H1 (cell line): ENCODE measurements at regions not wholly inside any gene's neighbourhood (a gene's known extent, or its start where the extent isn't known, plus 50 kb on each side); places are given as distances from the start of the nearest gene placed in this dataset.

ENCODE experiments used
- EGR1 ChIP-seq: IDR thresholded peaks from 2 replicates; pipeline ENCODE4 v1.6.1; 2011; ENCODE audit warnings: low read depth, low read length, borderline replicate concordance
- EZH2 ChIP-seq: fragments of 200-600 bp; sonication (generic); IDR thresholded peaks from 2 replicates; pipeline ENCODE4 v1.7.1; 2012; ENCODE audit warnings: low read depth, mild to moderate bottlenecking, moderate library complexity, low read length, inconsistent platforms; ENCODE audit not compliant: severe bottlenecking
- HDAC6 ChIP-seq: IDR thresholded peaks from one replicate; pipeline ENCODE4 v1.7.1; 2012; ENCODE audit warnings: low read depth, mild to moderate bottlenecking, inconsistent platforms, low read length, moderate library complexity
- JUND ChIP-seq: IDR thresholded peaks from 2 replicates; pipeline ENCODE4 v1.6.1; 2011; ENCODE audit warnings: mild to moderate bottlenecking, improper control_type of control experiment, low read length
- POLR2A ChIP-seq, 2 experiments: IDR thresholded peaks; 1 replicate in 1 of 2; 2 replicates in 1 of 2; pipeline ENCODE4 v1.6.1; 2011; ENCODE audit warnings: low read depth in 2 of 2, low read length in 2 of 2, mild to moderate bottlenecking in 2 of 2; ENCODE audit errors: control extremely low read depth in 1 of 2
- POLR2AphosphoS5 ChIP-seq: IDR thresholded peaks from 2 replicates; pipeline ENCODE4 v1.6.1; 2011; ENCODE audit warnings: low read depth, low read length
- SIN3A ChIP-seq, 2 experiments: IDR thresholded peaks in 1 of 2; conservative IDR thresholded peaks in 1 of 2; 2 replicates each; pipeline ENCODE4 v1.6.1; 2011 to 2012; ENCODE audit warnings: low read length in 2 of 2, improper control_type of control experiment in 1 of 2, low read depth in 1 of 2, mild to moderate bottlenecking in 1 of 2
- SP4 ChIP-seq: IDR thresholded peaks from 2 replicates; pipeline ENCODE4 v1.6.1; 2012; ENCODE audit warnings: low read length, inconsistent platforms
- TAF1 ChIP-seq: IDR thresholded peaks from 2 replicates; pipeline ENCODE4 v1.6.1; 2011; ENCODE audit warnings: mild to moderate bottlenecking, low read depth, low read length
- YY1 ChIP-seq: IDR thresholded peaks from 2 replicates; pipeline ENCODE4 v1.6.1; 2011; ENCODE audit warnings: low read depth, mild to moderate bottlenecking, low read length
- ZNF274 ChIP-seq: IDR thresholded peaks from 2 replicates; pipeline ENCODE4 v1.7.0; 2012; ENCODE audit warnings: low read length, borderline replicate concordance; ENCODE audit errors: extremely low read depth
- TF ChIP-seq, protein P1 (sequence below), 3 experiments: IDR thresholded peaks; 1 replicate in 2 of 3; 2 replicates in 1 of 3; pipeline versions ENCODE4 v1.5.1 to v1.6.1; 2011; ENCODE audit warnings: low read length in 3 of 3, mild to moderate bottlenecking in 3 of 3, inconsistent platforms in 2 of 3, low read depth in 1 of 3, moderate library complexity in 1 of 3; ENCODE audit not compliant: insufficient read depth in 1 of 3; ENCODE audit errors: control extremely low read depth in 1 of 3
- TF ChIP-seq, protein P2 (sequence below): IDR thresholded peaks from 2 replicates; pipeline ENCODE4 v1.6.1; 2011; ENCODE audit warnings: low read length, improper control_type of control experiment
- TF ChIP-seq, protein P3 (sequence below): IDR thresholded peaks from 2 replicates; pipeline ENCODE4 v1.6.1; 2012; ENCODE audit warnings: inconsistent platforms

DNA sequence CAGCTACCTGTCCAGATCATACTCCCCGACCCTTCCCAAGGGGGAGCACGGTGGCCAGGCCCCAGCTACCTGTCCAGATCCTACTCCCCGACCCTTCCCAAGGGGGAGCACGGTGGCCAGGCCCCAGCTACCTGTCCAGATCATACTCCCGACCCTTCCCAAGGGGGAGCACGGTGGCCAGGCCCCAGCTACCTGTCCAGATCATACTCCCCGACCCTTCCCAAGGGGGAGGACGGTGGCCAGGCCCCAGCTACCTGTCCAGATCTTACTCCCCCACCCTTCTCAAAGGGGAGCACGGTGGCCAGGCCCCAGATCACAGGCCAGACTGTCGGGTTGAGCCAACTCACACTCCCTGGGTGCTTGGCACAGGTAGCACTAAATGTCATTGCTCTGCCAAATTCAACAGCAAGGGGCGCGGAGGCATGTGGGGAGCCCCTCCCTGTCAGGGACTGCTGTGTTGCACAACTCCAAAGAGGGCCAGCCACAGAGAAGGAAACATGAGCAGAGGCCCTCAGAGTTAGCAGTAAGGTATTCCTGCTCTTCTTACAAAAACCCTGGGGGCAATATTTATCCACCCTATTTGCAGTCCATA, 136.9 kb downstream of the OLFM1 start:
- TF ChIP-seq, protein P1, sequence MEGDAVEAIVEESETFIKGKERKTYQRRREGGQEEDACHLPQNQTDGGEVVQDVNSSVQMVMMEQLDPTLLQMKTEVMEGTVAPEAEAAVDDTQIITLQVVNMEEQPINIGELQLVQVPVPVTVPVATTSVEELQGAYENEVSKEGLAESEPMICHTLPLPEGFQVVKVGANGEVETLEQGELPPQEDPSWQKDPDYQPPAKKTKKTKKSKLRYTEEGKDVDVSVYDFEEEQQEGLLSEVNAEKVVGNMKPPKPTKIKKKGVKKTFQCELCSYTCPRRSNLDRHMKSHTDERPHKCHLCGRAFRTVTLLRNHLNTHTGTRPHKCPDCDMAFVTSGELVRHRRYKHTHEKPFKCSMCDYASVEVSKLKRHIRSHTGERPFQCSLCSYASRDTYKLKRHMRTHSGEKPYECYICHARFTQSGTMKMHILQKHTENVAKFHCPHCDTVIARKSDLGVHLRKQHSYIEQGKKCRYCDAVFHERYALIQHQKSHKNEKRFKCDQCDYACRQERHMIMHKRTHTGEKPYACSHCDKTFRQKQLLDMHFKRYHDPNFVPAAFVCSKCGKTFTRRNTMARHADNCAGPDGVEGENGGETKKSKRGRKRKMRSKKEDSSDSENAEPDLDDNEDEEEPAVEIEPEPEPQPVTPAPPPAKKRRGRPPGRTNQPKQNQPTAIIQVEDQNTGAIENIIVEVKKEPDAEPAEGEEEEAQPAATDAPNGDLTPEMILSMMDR (IDR thresholded peaks at IDR 0.05; ENCODE audit: control extremely low read depth in 1 of 3, insufficient read depth in 1 of 3, low read depth in 1 of 3, low read length in 3 of 3), result no peak
- no peak for TF ChIP-seq POLR2AphosphoS5
- TF ChIP-seq, protein P2, sequence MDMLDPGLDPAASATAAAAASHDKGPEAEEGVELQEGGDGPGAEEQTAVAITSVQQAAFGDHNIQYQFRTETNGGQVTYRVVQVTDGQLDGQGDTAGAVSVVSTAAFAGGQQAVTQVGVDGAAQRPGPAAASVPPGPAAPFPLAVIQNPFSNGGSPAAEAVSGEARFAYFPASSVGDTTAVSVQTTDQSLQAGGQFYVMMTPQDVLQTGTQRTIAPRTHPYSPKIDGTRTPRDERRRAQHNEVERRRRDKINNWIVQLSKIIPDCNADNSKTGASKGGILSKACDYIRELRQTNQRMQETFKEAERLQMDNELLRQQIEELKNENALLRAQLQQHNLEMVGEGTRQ, result no peak
- TF ChIP-seq TAF1, result no peak
- TF ChIP-seq HDAC6, result no peak
- TF ChIP-seq EGR1, result no peak
- no peak for TF ChIP-seq POLR2A (IDR thresholded peaks at IDR 0.05; ENCODE audit: control extremely low read depth in 1 of 2, low read depth in 2 of 2, low read length in 2 of 2)
- no peak for TF ChIP-seq EZH2
- no peak for TF ChIP-seq YY1
- TF ChIP-seq SP4, result no peak
- TF ChIP-seq, protein P3, sequence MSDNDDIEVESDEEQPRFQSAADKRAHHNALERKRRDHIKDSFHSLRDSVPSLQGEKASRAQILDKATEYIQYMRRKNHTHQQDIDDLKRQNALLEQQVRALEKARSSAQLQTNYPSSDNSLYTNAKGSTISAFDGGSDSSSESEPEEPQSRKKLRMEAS, result no peak
- TF ChIP-seq SIN3A (conservative IDR thresholded peaks at IDR 0.05 in 1 of 2, IDR thresholded peaks at IDR 0.05 in 1 of 2; ENCODE audit: low read depth in 1 of 2, low read length in 2 of 2), result no peak
- no peak for TF ChIP-seq JUND
- TF ChIP-seq ZNF274, result no peak
